Gastrocnemius medialis (tissue), 4 donors: ENCODE measurements at regions not wholly inside any gene's neighbourhood (a gene's known extent, or its start where the extent isn't known, plus 50 kb on each side); places are given as distances from the start of the nearest gene placed in this dataset.

Experiments
- ATAC-seq, 2 donors: fragments of 150-250 bp; one replicate each; pipeline ENCODE4 v1.9.1; 2016
- DNase-seq, 2 donors: peaks; one replicate each; pipeline ENCODE4 v3.0.0-alpha.2; 2019
- H3K27ac ChIP-seq, 4 donors: fragments of 200-600 bp; sonication (generic); 1 replicate in 1 of 4; 2 replicates in 3 of 4; pipeline ENCODE4 v1.5.1; 2016 to 2018; ENCODE audit warnings: mild to moderate bottlenecking in 2 of 4, moderate library complexity in 1 of 4
- H3K27me3 ChIP-seq, 3 donors: fragments of 200-600 bp; sonication (generic) in 2 of 3; 1 replicate in 1 of 3; 2 replicates in 2 of 3; pipeline versions ENCODE4 v1.5.1 to v1.6.0; 2016 to 2019; ENCODE audit warnings: mild to moderate bottlenecking in 1 of 3, moderate library complexity in 1 of 3
- H3K36me3 ChIP-seq, 2 donors: fragments of 200-600 bp; sonication (generic) in 1 of 2; one replicate each; pipeline ENCODE4 v1.5.1; 2017 to 2018
- H3K4me1 ChIP-seq, 2 donors: fragments of 200-600 bp; sonication (generic) in 1 of 2; one replicate each; pipeline ENCODE4 v1.5.1; 2016 to 2017; ENCODE audit warnings: mild to moderate bottlenecking in 2 of 2
- H3K4me3 ChIP-seq, 4 donors: fragments of 200-600 bp; sonication (generic) in 3 of 4; 1 replicate in 1 of 4; 2 replicates in 3 of 4; pipeline ENCODE4 v1.5.1; 2016 to 2019; ENCODE audit warnings: mild to moderate bottlenecking in 2 of 4
- H3K9me3 ChIP-seq, 3 donors: fragments of 200-600 bp; sonication (generic) in 2 of 3; 1 replicate in 1 of 3; 2 replicates in 2 of 3; pipeline ENCODE4 v1.5.1; 2016 to 2019
- POLR2A ChIP-seq, 2 donors: fragments of 450-650 bp; IDR thresholded peaks; one replicate each; pipeline ENCODE4 v1.6.1; 2017; ENCODE audit warnings: antibody characterized with exemption in 2 of 2, mild to moderate bottlenecking in 2 of 2, moderate library complexity in 2 of 2
- in situ Hi-C, 4 donors: fragments of 200-750 bp; cut with MboI; loops; one replicate each; pipeline versions ENCODE4 v1.15.0 to v1.8.0; 2017; ENCODE audit warnings: low sequenced_read_pairs in 4 of 4
- intact Hi-C: fragments of 100-400 bp; cut with DNase I; formaldehyde crosslinking; loops from one replicate; pipeline ENCODE4 v1.15.1; 2023; ENCODE audit warnings: low total_unique reads
- TF ChIP-seq, protein P1 (sequence below), 5 experiments: fragments of 450-650 bp in 3 of 5; fragments of 200-600 bp in 2 of 5; sonication (generic) in 2 of 5; IDR thresholded peaks in 4 of 5; conservative IDR thresholded peaks in 1 of 5; 1 replicate in 4 of 5; 2 replicates in 1 of 5; pipeline ENCODE4 v1.5.1; 2016 to 2019; ENCODE audit warnings: antibody characterized with exemption in 5 of 5, mild to moderate bottlenecking in 3 of 5, moderate library complexity in 3 of 5

DNA sequence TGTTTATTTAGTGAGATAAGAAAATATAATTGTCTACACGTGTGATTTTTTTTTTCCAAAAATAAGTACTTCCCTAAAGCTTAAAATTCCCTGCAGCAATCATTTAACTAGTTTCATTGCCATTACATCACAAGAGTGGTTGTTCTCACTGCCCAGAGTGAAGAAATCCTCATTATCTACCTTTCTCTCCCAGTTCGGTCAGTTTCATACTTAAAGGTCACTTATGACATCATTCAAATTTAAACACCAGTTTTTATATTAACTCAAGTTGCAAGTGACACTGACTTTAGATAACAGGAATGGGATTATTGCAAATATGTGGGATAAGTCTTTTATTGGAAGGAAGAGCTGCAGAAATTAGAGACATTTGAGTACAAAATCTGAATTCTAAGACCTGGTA lies 1699.8 kb upstream of the IGFBP7 start:
- no peaks in the 10 kb centered on the region for H3K4me1 ChIP-seq
- DNase-seq (no peak), ATAC-seq (no peak)
- no peaks in the 10 kb centered on the region for H3K9me3 ChIP-seq
- H3K27ac ChIP-seq = no peak overlapping the region
- intact Hi-C loops (no loop called here), in situ Hi-C loops (no loop called here)
- no peak for TF ChIP-seq POLR2A (IDR thresholded peaks at IDR 0.05)
- TF ChIP-seq, protein P1, sequence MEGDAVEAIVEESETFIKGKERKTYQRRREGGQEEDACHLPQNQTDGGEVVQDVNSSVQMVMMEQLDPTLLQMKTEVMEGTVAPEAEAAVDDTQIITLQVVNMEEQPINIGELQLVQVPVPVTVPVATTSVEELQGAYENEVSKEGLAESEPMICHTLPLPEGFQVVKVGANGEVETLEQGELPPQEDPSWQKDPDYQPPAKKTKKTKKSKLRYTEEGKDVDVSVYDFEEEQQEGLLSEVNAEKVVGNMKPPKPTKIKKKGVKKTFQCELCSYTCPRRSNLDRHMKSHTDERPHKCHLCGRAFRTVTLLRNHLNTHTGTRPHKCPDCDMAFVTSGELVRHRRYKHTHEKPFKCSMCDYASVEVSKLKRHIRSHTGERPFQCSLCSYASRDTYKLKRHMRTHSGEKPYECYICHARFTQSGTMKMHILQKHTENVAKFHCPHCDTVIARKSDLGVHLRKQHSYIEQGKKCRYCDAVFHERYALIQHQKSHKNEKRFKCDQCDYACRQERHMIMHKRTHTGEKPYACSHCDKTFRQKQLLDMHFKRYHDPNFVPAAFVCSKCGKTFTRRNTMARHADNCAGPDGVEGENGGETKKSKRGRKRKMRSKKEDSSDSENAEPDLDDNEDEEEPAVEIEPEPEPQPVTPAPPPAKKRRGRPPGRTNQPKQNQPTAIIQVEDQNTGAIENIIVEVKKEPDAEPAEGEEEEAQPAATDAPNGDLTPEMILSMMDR (IDR thresholded peaks at IDR 0.05 in 4 of 5, conservative IDR thresholded peaks at IDR 0.05 in 1 of 5) = no peak
- H3K4me3 ChIP-seq = no peak overlapping the region
- H3K27me3 ChIP-seq = no peaks in the 10 kb centered on the region
- no peaks in the 10 kb centered on the region for H3K36me3 ChIP-seq

DNA sequence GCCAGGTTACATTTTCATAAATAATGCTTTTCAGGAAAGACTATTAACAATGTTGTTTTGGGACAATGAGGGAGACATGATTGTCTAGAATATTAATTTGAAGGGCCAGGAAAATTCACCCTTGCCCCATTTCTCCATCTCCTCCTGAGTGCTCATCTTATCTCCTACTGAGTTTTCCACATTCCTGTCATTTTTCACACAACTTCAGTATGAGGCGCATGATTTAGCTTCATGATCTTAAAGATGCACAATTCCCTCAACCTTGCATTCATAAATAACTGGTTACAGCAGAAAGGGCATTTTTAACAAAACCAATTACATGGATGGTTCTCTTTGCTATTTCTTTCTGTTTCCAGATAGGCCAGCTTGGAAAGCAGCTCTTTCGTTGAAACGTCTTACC lies 1699.2 kb upstream of the IGFBP7 start:
- in situ Hi-C loops (no loop called here), intact Hi-C loops (no loop called here)
- Histone ChIP-seq H3K9me3 (no peaks in the 10 kb centered on the region), H3K27me3 (no peaks in the 10 kb centered on the region), H3K27ac (no peak overlapping the region), H3K4me1 (no peaks in the 10 kb centered on the region), H3K4me3 (no peak overlapping the region), H3K36me3 (no peaks in the 10 kb centered on the region)
- no peak for TF ChIP-seq POLR2A (IDR thresholded peaks at IDR 0.05)
- TF ChIP-seq, protein P1 (IDR thresholded peaks at IDR 0.05 in 4 of 5, conservative IDR thresholded peaks at IDR 0.05 in 1 of 5) = no peak
- no peak for ATAC-seq
- no peak for DNase-seq

GRCh38 chr4:58808817-58809216 lies 1698.6 kb upstream of the IGFBP7 start:
- no peak for DNase-seq
- Histone ChIP-seq H3K27me3 (no peaks in the 10 kb centered on the region), H3K9me3 (no peaks in the 10 kb centered on the region), H3K4me1 (no peaks in the 10 kb centered on the region), H3K27ac (no peak overlapping the region), H3K4me3 (no peak overlapping the region), H3K36me3 (no peaks in the 10 kb centered on the region)
- no peak for ATAC-seq
- in situ Hi-C loops (no loop called here), intact Hi-C loops (no loop called here)
- TF ChIP-seq POLR2A (IDR thresholded peaks at IDR 0.05) = no peak
- TF ChIP-seq, protein P1 (IDR thresholded peaks at IDR 0.05 in 4 of 5, conservative IDR thresholded peaks at IDR 0.05 in 1 of 5) = no peak

- no peak overlapping the region for H3K4me3 ChIP-seq
- in situ Hi-C loops (no loop called here), intact Hi-C loops (no loop called here)
- no peaks in the 10 kb centered on the region for H3K9me3 ChIP-seq
- ATAC-seq (no peak), DNase-seq (no peak)
- no peak overlapping the region for H3K27ac ChIP-seq
- H3K4me1 ChIP-seq = no peaks in the 10 kb centered on the region
- TF ChIP-seq, protein P1 (IDR thresholded peaks at IDR 0.05 in 4 of 5, conservative IDR thresholded peaks at IDR 0.05 in 1 of 5) = no peak
- no peak for TF ChIP-seq POLR2A (IDR thresholded peaks at IDR 0.05)
- H3K27me3 ChIP-seq = no peaks in the 10 kb centered on the region
- no peaks in the 10 kb centered on the region for H3K36me3 ChIP-seq
Measured at GRCh38 chr4:58807843-58808615, 1697.8 kb upstream of the IGFBP7 start.

DNA sequence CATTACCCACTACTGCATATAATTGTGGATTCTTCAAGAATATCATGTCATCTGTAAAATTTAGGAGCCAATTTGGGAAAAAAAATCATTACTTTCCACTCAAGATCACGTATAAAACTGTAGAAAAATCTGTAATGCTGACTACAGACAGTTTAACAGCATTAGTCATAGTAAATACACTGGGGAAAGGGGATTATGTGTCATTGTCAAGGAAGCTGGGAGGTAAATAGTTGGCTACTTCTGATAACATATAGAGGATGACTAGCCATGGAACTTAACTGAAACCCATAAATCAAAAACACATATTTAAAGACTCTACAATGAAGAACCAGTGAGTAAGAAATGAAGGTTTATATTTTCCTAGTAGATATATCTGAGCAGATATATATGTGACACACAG lies 1666.4 kb upstream of the IGFBP7 start:
- no peaks in the 10 kb centered on the region for H3K9me3 ChIP-seq
- H3K4me3 ChIP-seq = no peak overlapping the region
- H3K4me1 ChIP-seq = no peaks in the 10 kb centered on the region
- no peak for DNase-seq
- H3K27me3 ChIP-seq = no peaks in the 10 kb centered on the region
- no peak for TF ChIP-seq POLR2A (IDR thresholded peaks at IDR 0.05)
- TF ChIP-seq, protein P1 (IDR thresholded peaks at IDR 0.05 in 4 of 5, conservative IDR thresholded peaks at IDR 0.05 in 1 of 5) = no peak
- in situ Hi-C loops = no loop called here
- no peak for ATAC-seq
- no peak overlapping the region for H3K27ac ChIP-seq
- intact Hi-C loops = no loop called here
- no peaks in the 10 kb centered on the region for H3K36me3 ChIP-seq
